ENCODE measurements at regions not wholly inside any gene's neighbourhood (a gene's known extent, or its start where the extent isn't known, plus 50 kb on each side); places are given as distances from the start of the nearest gene placed in this dataset.

GRCh38 chr11:116413301-116414242, 359.2 kb downstream of the BUD13 start:
- POLR2A ChIA-PET, result no interaction called here
- no TSS peak for BruUV-seq (replicated peaks)
- in situ Hi-C loops (cut with HindIII; ENCODE audit: low pct_unique_long_range_greater_than_20kb, low sequenced_read_pairs) (no loop called here), intact Hi-C loops (cut with micrococcal nuclease; ENCODE audit: unreplicated experiment) (no loop called here)
- Histone ChIP-seq H3K4me3 (ENCODE audit: low read depth in 2 of 2, low read length in 2 of 2) (no peak overlapping the region), H3K9me3 (ENCODE audit: control insufficient read depth, insufficient read depth, low read depth, low read length) (no peaks in the 10 kb centered on the region), H3K27me3 (ENCODE audit: control insufficient read depth, insufficient read depth, low read length) (peaks cover 14% of the 10 kb centered on the region; the same call in 1 of the 2 replicates), H3K4me1 (ENCODE audit: control insufficient read depth, insufficient read depth, low read length) (no peaks in the 10 kb centered on the region), H3K27ac (ENCODE audit: low read length) (no peak overlapping the region), H3K36me3 (ENCODE audit: control insufficient read depth, insufficient read depth, low read length) (no peaks in the 10 kb centered on the region)
- TF ChIP-seq TCF7L2 (IDR thresholded peaks at IDR 0.05; ENCODE audit: low read depth, low read length) (no peak), POLR2AphosphoS5 (IDR thresholded peaks at IDR 0.05; ENCODE audit: low read depth, low read length) (no peak), SIN3A (IDR thresholded peaks at IDR 0.05; ENCODE audit: borderline replicate concordance, insufficient read depth, low read depth, low read length) (no peak)
- TF ChIP-seq, protein P1, sequence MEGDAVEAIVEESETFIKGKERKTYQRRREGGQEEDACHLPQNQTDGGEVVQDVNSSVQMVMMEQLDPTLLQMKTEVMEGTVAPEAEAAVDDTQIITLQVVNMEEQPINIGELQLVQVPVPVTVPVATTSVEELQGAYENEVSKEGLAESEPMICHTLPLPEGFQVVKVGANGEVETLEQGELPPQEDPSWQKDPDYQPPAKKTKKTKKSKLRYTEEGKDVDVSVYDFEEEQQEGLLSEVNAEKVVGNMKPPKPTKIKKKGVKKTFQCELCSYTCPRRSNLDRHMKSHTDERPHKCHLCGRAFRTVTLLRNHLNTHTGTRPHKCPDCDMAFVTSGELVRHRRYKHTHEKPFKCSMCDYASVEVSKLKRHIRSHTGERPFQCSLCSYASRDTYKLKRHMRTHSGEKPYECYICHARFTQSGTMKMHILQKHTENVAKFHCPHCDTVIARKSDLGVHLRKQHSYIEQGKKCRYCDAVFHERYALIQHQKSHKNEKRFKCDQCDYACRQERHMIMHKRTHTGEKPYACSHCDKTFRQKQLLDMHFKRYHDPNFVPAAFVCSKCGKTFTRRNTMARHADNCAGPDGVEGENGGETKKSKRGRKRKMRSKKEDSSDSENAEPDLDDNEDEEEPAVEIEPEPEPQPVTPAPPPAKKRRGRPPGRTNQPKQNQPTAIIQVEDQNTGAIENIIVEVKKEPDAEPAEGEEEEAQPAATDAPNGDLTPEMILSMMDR (IDR thresholded peaks at IDR 0.05), result no peak
- TF ChIP-seq, protein P2, sequence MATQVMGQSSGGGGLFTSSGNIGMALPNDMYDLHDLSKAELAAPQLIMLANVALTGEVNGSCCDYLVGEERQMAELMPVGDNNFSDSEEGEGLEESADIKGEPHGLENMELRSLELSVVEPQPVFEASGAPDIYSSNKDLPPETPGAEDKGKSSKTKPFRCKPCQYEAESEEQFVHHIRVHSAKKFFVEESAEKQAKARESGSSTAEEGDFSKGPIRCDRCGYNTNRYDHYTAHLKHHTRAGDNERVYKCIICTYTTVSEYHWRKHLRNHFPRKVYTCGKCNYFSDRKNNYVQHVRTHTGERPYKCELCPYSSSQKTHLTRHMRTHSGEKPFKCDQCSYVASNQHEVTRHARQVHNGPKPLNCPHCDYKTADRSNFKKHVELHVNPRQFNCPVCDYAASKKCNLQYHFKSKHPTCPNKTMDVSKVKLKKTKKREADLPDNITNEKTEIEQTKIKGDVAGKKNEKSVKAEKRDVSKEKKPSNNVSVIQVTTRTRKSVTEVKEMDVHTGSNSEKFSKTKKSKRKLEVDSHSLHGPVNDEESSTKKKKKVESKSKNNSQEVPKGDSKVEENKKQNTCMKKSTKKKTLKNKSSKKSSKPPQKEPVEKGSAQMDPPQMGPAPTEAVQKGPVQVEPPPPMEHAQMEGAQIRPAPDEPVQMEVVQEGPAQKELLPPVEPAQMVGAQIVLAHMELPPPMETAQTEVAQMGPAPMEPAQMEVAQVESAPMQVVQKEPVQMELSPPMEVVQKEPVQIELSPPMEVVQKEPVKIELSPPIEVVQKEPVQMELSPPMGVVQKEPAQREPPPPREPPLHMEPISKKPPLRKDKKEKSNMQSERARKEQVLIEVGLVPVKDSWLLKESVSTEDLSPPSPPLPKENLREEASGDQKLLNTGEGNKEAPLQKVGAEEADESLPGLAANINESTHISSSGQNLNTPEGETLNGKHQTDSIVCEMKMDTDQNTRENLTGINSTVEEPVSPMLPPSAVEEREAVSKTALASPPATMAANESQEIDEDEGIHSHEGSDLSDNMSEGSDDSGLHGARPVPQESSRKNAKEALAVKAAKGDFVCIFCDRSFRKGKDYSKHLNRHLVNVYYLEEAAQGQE (IDR thresholded peaks at IDR 0.05; ENCODE audit: insufficient read depth in 1 of 2, low read depth in 2 of 2, low read length in 1 of 2), result no peak
- DNase-seq (ENCODE audit: low read depth, low spot score) (no peak), ATAC-seq (no peak)
- CTCF ChIA-PET, result no interaction called here

DNA sequence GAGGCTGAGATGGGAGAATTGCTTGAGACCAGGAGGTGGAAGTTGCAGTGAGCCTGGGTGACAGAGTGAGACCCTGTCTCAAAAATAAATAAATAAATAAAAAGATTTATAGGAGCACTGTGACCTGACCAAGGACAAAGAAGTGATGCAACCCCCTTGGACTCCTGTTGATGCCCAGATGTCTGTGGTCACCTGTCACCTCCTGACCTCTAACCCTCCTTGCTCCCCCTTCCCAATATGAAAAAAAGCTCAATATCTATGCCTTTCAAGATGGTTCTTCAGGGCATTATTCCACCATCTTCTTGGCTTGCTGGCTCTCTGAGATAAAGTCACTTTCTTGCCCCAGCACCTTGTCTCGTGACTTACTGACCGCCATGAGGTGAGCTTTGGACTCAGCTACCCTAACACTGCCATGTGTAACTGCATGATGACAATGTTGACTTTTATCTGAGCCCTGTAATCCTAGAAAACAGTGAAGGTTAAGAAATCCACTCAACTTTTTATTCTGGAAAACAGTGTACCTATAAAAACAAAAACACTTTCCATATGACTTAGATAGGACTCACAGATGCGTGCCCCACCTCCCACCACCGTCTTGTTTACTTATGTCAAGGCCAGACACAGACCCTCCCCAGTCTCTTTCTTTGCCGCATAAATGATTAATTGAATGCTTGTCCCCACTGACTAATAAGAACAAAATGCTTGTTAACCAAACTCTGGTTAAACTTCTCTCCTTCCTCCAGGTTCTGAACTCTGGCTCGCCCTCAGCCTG, 360.5 kb downstream of the BUD13 start:
- H3K9me3 ChIP-seq (ENCODE audit: control insufficient read depth, insufficient read depth, low read depth, low read length), result no peaks in the 10 kb centered on the region
- ATAC-seq (no peak), DNase-seq (ENCODE audit: low read depth, low spot score) (no peak)
- no peak overlapping the region for H3K27ac ChIP-seq (ENCODE audit: low read length)
- in situ Hi-C loops (cut with HindIII; ENCODE audit: low pct_unique_long_range_greater_than_20kb, low sequenced_read_pairs), result no loop called here
- CTCF ChIA-PET, result no interaction called here
- intact Hi-C loops (cut with micrococcal nuclease; ENCODE audit: unreplicated experiment), result no loop called here
- H3K4me1 ChIP-seq (ENCODE audit: control insufficient read depth, insufficient read depth, low read length), result no peaks in the 10 kb centered on the region
- H3K36me3 ChIP-seq (ENCODE audit: control insufficient read depth, insufficient read depth, low read length), result no peaks in the 10 kb centered on the region
- H3K4me3 ChIP-seq (ENCODE audit: low read depth in 2 of 2, low read length in 2 of 2), result no peak overlapping the region
- POLR2A ChIA-PET, result no interaction called here
- H3K27me3 ChIP-seq (ENCODE audit: control insufficient read depth, insufficient read depth, low read length), result peaks cover 11% of the 10 kb centered on the region; the same call in 1 of the 2 replicates
- no TSS peak for BruUV-seq (replicated peaks)
- TF ChIP-seq, protein P1 (IDR thresholded peaks at IDR 0.05), result no peak
- no peak for TF ChIP-seq TCF7L2 (IDR thresholded peaks at IDR 0.05; ENCODE audit: low read depth, low read length)
- TF ChIP-seq, protein P2 (IDR thresholded peaks at IDR 0.05; ENCODE audit: insufficient read depth in 1 of 2, low read depth in 2 of 2, low read length in 1 of 2), result no peak
- no peak for TF ChIP-seq SIN3A (IDR thresholded peaks at IDR 0.05; ENCODE audit: borderline replicate concordance, insufficient read depth, low read depth, low read length)
- TF ChIP-seq POLR2AphosphoS5 (IDR thresholded peaks at IDR 0.05; ENCODE audit: low read depth, low read length), result no peak
